Choroid plexus epithelial cell (primary cell): ENCODE measurements at regions not wholly inside any gene's neighbourhood (a gene's known extent, or its start where the extent isn't known, plus 50 kb on each side); places are given as distances from the start of the nearest gene placed in this dataset.
A peak's percentile ranks its signal among the peaks of the same experiment; 100 is the strongest.

Source experiments
- DNase-seq: peaks from one replicate; pipeline ENCODE4 v3.0.0-alpha.2; 2010; ENCODE audit warnings: low read depth
- H3K4me3 ChIP-seq: 2 replicates; pipeline ENCODE4 v1.5.1; 2011; ENCODE audit warnings: low read depth, mild to moderate bottlenecking, control low read depth, low read length, moderate library complexity
- CTCF ChIP-seq: conservative IDR thresholded peaks from 2 replicates; pipeline ENCODE4 v1.5.1; 2011; ENCODE audit warnings: low read depth, mild to moderate bottlenecking, control low read depth, inconsistent platforms, low read length, moderate library complexity

DNA sequence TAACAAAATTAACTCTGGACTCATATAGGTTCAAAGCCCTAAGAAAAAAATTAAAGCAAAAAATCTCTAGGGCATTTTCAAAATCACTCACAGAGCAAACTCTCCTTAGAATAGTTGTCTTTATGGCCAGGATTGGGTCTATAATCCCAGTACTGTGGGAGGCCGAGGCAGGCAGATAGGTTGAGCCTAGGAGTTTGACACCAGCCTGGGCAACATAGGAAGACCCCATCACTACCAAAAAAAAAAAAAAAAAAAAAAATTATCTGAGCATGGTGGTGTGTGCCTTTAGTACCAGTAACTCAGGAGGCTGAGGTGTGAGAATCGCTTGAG is 378.1 kb upstream of the TGFBR2 start:
- no peak overlapping the region for H3K4me3 ChIP-seq
- no peak for DNase-seq
- TF ChIP-seq CTCF, result no peak

- peak; percentile 58 for DNase-seq
Measured at GRCh38 chr3:30231277-30232141, 374.9 kb upstream of the TGFBR2 start.

GRCh38 chr3:30232142-30232541 is 374.3 kb upstream of the TGFBR2 start:
- no peak overlapping the region for H3K4me3 ChIP-seq
- DNase-seq, result peak; percentile 88
- TF ChIP-seq CTCF, result no peak

More at GRCh38 chr3:30231277-30232141, 374.9 kb upstream of the TGFBR2 start:
- H3K4me3 ChIP-seq, result no peak overlapping the region
- no peak for TF ChIP-seq CTCF

- no peak overlapping the region for H3K4me3 ChIP-seq
- TF ChIP-seq CTCF, result no peak
- DNase-seq, result no peak
Measured at GRCh38 chr3:30233913-30234646, 372.3 kb upstream of the TGFBR2 start.

DNA sequence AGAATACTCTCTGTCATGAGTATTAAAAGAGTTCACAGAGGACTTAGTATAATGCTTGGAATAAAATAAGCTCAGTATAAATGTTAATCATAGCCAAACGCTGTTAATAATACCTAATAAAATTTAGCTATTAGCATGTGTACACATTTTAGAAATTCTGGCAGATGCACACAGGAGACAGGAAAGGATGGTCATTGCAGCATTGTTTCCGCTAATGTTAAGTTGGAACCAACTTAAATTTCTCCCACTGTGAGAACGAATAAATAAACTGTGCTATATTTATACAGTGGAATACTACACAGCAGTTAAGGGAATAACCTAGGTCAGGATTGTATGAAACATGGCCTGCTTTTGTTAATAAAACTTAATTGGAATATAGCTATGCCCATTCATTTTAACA is 370.4 kb upstream of the TGFBR2 start:
- DNase-seq, result no peak
- H3K4me3 ChIP-seq, result no peak overlapping the region
- TF ChIP-seq CTCF, result no peak

DNA sequence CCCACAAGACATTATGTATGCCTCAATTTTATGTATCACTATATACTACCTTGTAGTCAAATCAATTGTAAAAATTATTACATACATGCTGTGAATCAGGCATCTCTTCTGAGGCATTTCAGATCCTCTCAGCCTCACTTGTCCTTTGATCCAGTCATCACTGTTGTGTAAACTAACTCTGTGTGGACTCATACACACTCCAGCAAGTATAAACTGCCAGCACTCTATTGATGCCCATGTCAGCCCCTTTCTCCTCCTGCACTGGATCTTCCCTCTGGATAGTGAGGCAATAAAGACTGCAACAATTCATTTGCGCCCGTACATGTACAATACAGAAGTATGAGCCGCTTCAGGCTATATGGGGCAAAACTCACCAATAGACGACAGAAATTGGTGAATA is 364.7 kb upstream of the TGFBR2 start:
- no peak overlapping the region for H3K4me3 ChIP-seq
- DNase-seq, result no peak
- TF ChIP-seq CTCF, result no peak
